Natural killer cell (primary cell): ENCODE measurements at regions not wholly inside any gene's neighbourhood (a gene's known extent, or its start where the extent isn't known, plus 50 kb on each side); places are given as distances from the start of the nearest gene placed in this dataset.

Source experiments
- ATAC-seq, 3 donors: fragments of 150-1000 bp in 2 of 3; fragments of 200-7000 bp in 1 of 3; cut with Tn5 transposase; 1 replicate in 1 of 3; 2 replicates in 2 of 3; pipeline ENCODE4 v1.10.0; 2021; ENCODE audit warnings: mild to moderate bottlenecking in 2 of 3, moderate library complexity in 2 of 3
- DNase-seq, 2 donors: peaks; one replicate each; pipeline versions ENCODE4 v3.0.0 to v3.0.0-alpha.2; 2013 to 2021; ENCODE audit warnings: mixed read lengths in 1 of 2
- H3K27ac ChIP-seq: one replicate; pipeline ENCODE4 v1.5.1; 2013; ENCODE audit warnings: mild to moderate bottlenecking, low read length
- H3K27me3 ChIP-seq: one replicate; pipeline ENCODE4 v1.6.1; 2013; ENCODE audit warnings: low read length; ENCODE audit not compliant: control insufficient read depth, insufficient read depth
- H3K36me3 ChIP-seq: one replicate; pipeline ENCODE4 v1.6.1; 2013; ENCODE audit warnings: low read length; ENCODE audit not compliant: control insufficient read depth, insufficient read depth
- H3K4me1 ChIP-seq: one replicate; pipeline ENCODE4 v1.6.1; 2013; ENCODE audit warnings: low read length; ENCODE audit not compliant: control insufficient read depth, insufficient read depth
- H3K4me3 ChIP-seq: one replicate; pipeline ENCODE4 v1.5.1; 2013; ENCODE audit warnings: low read length
- H3K9me3 ChIP-seq: one replicate; pipeline ENCODE4 v1.6.1; 2013; ENCODE audit warnings: low read length; ENCODE audit not compliant: control insufficient read depth, insufficient read depth
- H3K27ac Mint-ChIP-seq, 2 donors: one replicate each; pipeline ENCODE4 v1.8.0; 2022; ENCODE audit warnings: mild to moderate bottlenecking in 2 of 2, mixed read lengths in 2 of 2, moderate library complexity in 1 of 2
- H3K27me3 Mint-ChIP-seq, 2 donors: one replicate each; pipeline ENCODE4 v1.8.0; 2022; ENCODE audit warnings: low read depth in 2 of 2, mixed read lengths in 2 of 2
- H3K36me3 Mint-ChIP-seq: one replicate; pipeline ENCODE4 v1.8.0; 2022; ENCODE audit warnings: mixed read lengths
- H3K4me1 Mint-ChIP-seq, 2 donors: one replicate each; pipeline ENCODE4 v1.8.0; 2022; ENCODE audit warnings: mixed read lengths in 2 of 2
- H3K4me3 Mint-ChIP-seq: one replicate; pipeline ENCODE4 v1.8.0; 2022; ENCODE audit warnings: mild to moderate bottlenecking, moderate library complexity, mixed read lengths
- H3K9me3 Mint-ChIP-seq, 2 donors: one replicate each; pipeline ENCODE4 v1.8.0; 2022; ENCODE audit warnings: mixed read lengths in 2 of 2
- WGBS: methylation state at CpG from one replicate; pipeline ENCODE4 v1.1.7; 2013; ENCODE audit warnings: missing lambda C conversion rate; ENCODE audit not compliant: insufficient coverage; 5-methylcytosine and 5-hydroxymethylcytosine counted together
- intact Hi-C: fragments of 100-400 bp; cut with micrococcal nuclease; formaldehyde crosslinking; loops from one replicate; pipeline ENCODE4 v1.14.2; 2022
- TF ChIP-seq, protein P1 (sequence below): fragments of 200-600 bp; IDR thresholded peaks from one replicate; pipeline ENCODE4 v1.8.0; 2022; ENCODE audit warnings: antibody characterized with exemption

DNA sequence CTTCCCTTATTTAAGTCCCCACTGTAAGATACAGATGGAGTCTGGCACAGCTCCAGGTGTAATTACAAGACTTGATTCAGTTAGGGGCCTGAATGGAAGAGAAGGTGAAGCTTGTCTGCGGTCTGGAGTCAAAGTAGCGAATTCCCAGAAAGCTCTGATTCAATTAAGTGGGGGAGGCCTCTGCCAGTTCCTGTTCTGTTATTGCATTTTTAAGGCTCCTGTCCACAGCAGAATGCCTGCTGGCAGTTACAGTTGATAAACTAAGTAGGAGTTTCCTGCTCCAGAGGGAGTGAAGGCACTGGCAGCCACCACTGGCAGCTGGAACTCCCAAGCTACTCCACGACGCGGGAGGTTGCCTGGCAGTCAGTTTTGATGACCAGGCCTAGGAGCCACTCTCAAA, 181.1 kb downstream of the SOCS6 start:
- peaks cover 0 to 7% of the 10 kb centered on the region in 2 donors for H3K27me3 Mint-ChIP-seq
- Histone ChIP-seq H3K27me3 (no peaks in the 10 kb centered on the region), H3K9me3 (no peaks in the 10 kb centered on the region), H3K27ac (no peak overlapping the region), H3K4me3 (no peak overlapping the region), H3K4me1 (no peaks in the 10 kb centered on the region), H3K36me3 (no peaks in the 10 kb centered on the region)
- intact Hi-C loops, result no loop called here
- no peaks in the 10 kb centered on the region for H3K9me3 Mint-ChIP-seq
- H3K4me3 Mint-ChIP-seq, result no peak overlapping the region
- H3K27ac Mint-ChIP-seq, result no peak overlapping the region
- WGBS, result 72% methylated on average over 5 of the region's 5 CpGs
- ATAC-seq, result no peak
- no peak for DNase-seq
- TF ChIP-seq, protein P1, sequence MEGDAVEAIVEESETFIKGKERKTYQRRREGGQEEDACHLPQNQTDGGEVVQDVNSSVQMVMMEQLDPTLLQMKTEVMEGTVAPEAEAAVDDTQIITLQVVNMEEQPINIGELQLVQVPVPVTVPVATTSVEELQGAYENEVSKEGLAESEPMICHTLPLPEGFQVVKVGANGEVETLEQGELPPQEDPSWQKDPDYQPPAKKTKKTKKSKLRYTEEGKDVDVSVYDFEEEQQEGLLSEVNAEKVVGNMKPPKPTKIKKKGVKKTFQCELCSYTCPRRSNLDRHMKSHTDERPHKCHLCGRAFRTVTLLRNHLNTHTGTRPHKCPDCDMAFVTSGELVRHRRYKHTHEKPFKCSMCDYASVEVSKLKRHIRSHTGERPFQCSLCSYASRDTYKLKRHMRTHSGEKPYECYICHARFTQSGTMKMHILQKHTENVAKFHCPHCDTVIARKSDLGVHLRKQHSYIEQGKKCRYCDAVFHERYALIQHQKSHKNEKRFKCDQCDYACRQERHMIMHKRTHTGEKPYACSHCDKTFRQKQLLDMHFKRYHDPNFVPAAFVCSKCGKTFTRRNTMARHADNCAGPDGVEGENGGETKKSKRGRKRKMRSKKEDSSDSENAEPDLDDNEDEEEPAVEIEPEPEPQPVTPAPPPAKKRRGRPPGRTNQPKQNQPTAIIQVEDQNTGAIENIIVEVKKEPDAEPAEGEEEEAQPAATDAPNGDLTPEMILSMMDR, result no peak
- no peaks in the 10 kb centered on the region for H3K36me3 Mint-ChIP-seq
- H3K4me1 Mint-ChIP-seq, result peaks cover 0 to under 1% of the 10 kb centered on the region in 2 donors

- WGBS, result 80% methylated on average over 5 of the region's 5 CpGs
- no peaks in the 10 kb centered on the region for H3K9me3 ChIP-seq
- peaks cover 2% of the 10 kb centered on the region for H3K27me3 ChIP-seq
- H3K36me3 Mint-ChIP-seq, result no peaks in the 10 kb centered on the region
- ATAC-seq (peak in 1 of 3 donors; percentile 17), DNase-seq (no peak)
- H3K4me1 ChIP-seq, result peaks cover 4% of the 10 kb centered on the region
- H3K4me3 Mint-ChIP-seq, result no peak overlapping the region
- H3K4me1 Mint-ChIP-seq, result peaks cover 9 to 10% of the 10 kb centered on the region in 2 donors
- H3K27me3 Mint-ChIP-seq, result peaks cover 0 to 7% of the 10 kb centered on the region in 2 donors
- TF ChIP-seq, protein P1, result no peak
- no peak overlapping the region for H3K27ac Mint-ChIP-seq
- H3K9me3 Mint-ChIP-seq, result no peaks in the 10 kb centered on the region
- intact Hi-C loops, result no loop called here
- no peaks in the 10 kb centered on the region for H3K36me3 ChIP-seq
- no peak overlapping the region for H3K4me3 ChIP-seq
- no peak overlapping the region for H3K27ac ChIP-seq
Observed at GRCh38 chr18:70468861-70469547, 180.2 kb downstream of the SOCS6 start.

DNA sequence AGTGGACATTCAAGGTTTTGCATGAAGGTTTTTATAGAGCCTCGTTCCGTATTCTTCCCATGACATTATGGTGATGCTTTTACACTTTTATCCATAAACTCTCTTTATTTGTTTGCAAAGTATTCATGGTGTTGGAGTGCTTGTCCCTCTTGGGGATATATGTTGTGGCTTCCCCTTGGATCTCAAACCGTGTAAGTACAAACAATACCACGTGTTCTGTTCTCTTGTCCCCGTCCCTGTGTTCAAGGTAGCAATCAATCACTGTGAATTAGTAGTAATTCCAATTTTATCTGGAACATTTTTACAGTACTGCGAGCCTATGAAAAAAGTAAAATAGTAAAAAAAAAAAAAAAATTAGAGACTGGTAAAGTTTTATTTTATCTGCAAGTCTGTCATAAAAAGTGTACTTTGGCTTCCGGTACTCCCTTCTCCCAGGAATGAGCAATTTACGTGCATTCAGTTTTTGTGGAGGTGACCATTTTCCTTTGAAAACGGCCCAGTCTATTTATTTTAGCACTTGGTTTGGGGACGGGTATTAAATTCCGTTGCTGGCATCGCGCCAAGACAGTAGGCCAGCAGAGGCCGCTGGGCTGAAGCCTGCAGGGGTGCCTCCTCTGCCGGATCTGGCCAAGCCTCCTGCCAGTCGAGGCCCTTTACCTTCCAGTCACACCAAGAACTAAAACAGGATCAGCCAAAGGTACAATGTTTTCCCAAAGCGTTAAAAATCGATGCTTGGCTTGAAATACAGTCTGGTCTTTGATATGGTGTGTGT, 175.7 kb downstream of the SOCS6 start:
- Histone ChIP-seq H3K4me3 (peak overlapping the region; percentile 2), H3K9me3 (no peaks in the 10 kb centered on the region), H3K27me3 (peaks cover 2% of the 10 kb centered on the region), H3K36me3 (no peaks in the 10 kb centered on the region), H3K27ac (no peak overlapping the region), H3K4me1 (peaks cover 4% of the 10 kb centered on the region)
- ATAC-seq (peak in 1 of 3 donors; percentile 67), DNase-seq (peak; percentile 22 to 53)
- peaks cover 10 to 15% of the 10 kb centered on the region in 2 donors for H3K4me1 Mint-ChIP-seq
- peak overlapping the region; percentile 82 for H3K4me3 Mint-ChIP-seq
- H3K9me3 Mint-ChIP-seq, result no peaks in the 10 kb centered on the region
- peaks cover 7 to 11% of the 10 kb centered on the region in 2 donors for H3K27me3 Mint-ChIP-seq
- no peaks in the 10 kb centered on the region for H3K36me3 Mint-ChIP-seq
- TF ChIP-seq, protein P1, result no peak
- WGBS, result 19% methylated on average over 13 of the region's 18 CpGs
- intact Hi-C loops, result no loop called here
- no peak overlapping the region for H3K27ac Mint-ChIP-seq
